SJSA1 (cell line): ENCODE measurements at regions not wholly inside any gene's neighbourhood (a gene's known extent, or its start where the extent isn't known, plus 50 kb on each side); places are given as distances from the start of the nearest gene placed in this dataset.

Source experiments
- DNase-seq, 2 experiments: peaks; one replicate each; pipeline ENCODE4 v3.0.0-alpha.2; 2015 to 2020; ENCODE audit warnings: low spot score in 2 of 2, low read depth in 1 of 2
- H3K27ac ChIP-seq: fragments of 250-450 bp; sonication (Bioruptor Pico); 2 replicates; pipeline ENCODE4 v1.5.1; 2020; ENCODE audit warnings: mild to moderate bottlenecking, moderate library complexity
- H3K27me3 ChIP-seq: fragments of 250-450 bp; sonication (Bioruptor Pico); replicated peaks from 2 replicates; pipeline ENCODE4 v1.5.1; 2020; ENCODE audit warnings: mild to moderate bottlenecking, moderate library complexity
- H3K36me3 ChIP-seq: fragments of 250-450 bp; sonication (Bioruptor Pico); 2 replicates; pipeline ENCODE4 v1.5.1; 2020; ENCODE audit warnings: mild to moderate bottlenecking
- H3K4me1 ChIP-seq: fragments of 250-450 bp; sonication (Bioruptor Pico); replicated peaks from 2 replicates; pipeline ENCODE4 v1.6.1; 2021; ENCODE audit warnings: mild to moderate bottlenecking
- H3K4me3 ChIP-seq: fragments of 250-450 bp; sonication (Bioruptor Pico); 2 replicates; pipeline ENCODE4 v1.5.1; 2020; ENCODE audit warnings: mild to moderate bottlenecking
- H3K9me3 ChIP-seq: fragments of 250-450 bp; sonication (Bioruptor Pico); replicated peaks from 2 replicates; pipeline ENCODE4 v1.5.1; 2020; ENCODE audit warnings: mild to moderate bottlenecking

- Histone ChIP-seq H3K27ac (no peak overlapping the region), H3K36me3 (no peaks in the 10 kb centered on the region), H3K27me3 (no peaks in the 10 kb centered on the region), H3K9me3 (no peaks in the 10 kb centered on the region), H3K4me3 (no peak overlapping the region), H3K4me1 (no peaks in the 10 kb centered on the region)
- DNase-seq, result no peak
Measured at GRCh38 chr16:51049678-51050376, 101.2 kb downstream of the SALL1 start.

GRCh38 chr16:51049276-51049675, 101.8 kb downstream of the SALL1 start:
- H3K36me3 ChIP-seq, result no peaks in the 10 kb centered on the region
- no peak for DNase-seq
- H3K9me3 ChIP-seq, result no peaks in the 10 kb centered on the region
- H3K27me3 ChIP-seq, result no peaks in the 10 kb centered on the region
- no peaks in the 10 kb centered on the region for H3K4me1 ChIP-seq
- H3K27ac ChIP-seq, result no peak overlapping the region
- H3K4me3 ChIP-seq, result no peak overlapping the region

GRCh38 chr16:51048544-51048943, 102.5 kb downstream of the SALL1 start:
- Histone ChIP-seq H3K27ac (no peak overlapping the region), H3K4me3 (no peak overlapping the region), H3K4me1 (no peaks in the 10 kb centered on the region), H3K9me3 (no peaks in the 10 kb centered on the region), H3K27me3 (no peaks in the 10 kb centered on the region), H3K36me3 (no peaks in the 10 kb centered on the region)
- no peak for DNase-seq

- no peak overlapping the region for H3K27ac ChIP-seq
- no peak overlapping the region for H3K4me3 ChIP-seq
- H3K36me3 ChIP-seq, result no peaks in the 10 kb centered on the region
- no peaks in the 10 kb centered on the region for H3K27me3 ChIP-seq
- H3K4me1 ChIP-seq, result no peaks in the 10 kb centered on the region
- no peak for DNase-seq
- H3K9me3 ChIP-seq, result no peaks in the 10 kb centered on the region
Measured at GRCh38 chr16:51045794-51046193, 105.3 kb downstream of the SALL1 start.

- no peak for DNase-seq
- no peak overlapping the region for H3K4me3 ChIP-seq
- H3K27me3 ChIP-seq, result no peaks in the 10 kb centered on the region
- no peaks in the 10 kb centered on the region for H3K4me1 ChIP-seq
- H3K27ac ChIP-seq, result no peak overlapping the region
- H3K36me3 ChIP-seq, result no peaks in the 10 kb centered on the region
- H3K9me3 ChIP-seq, result no peaks in the 10 kb centered on the region
Measured at GRCh38 chr16:51045186-51045585, 105.9 kb downstream of the SALL1 start.

GRCh38 chr16:51041546-51041945, 109.5 kb downstream of the SALL1 start:
- no peaks in the 10 kb centered on the region for H3K27me3 ChIP-seq
- no peak for DNase-seq
- no peak overlapping the region for H3K4me3 ChIP-seq
- no peaks in the 10 kb centered on the region for H3K4me1 ChIP-seq
- H3K9me3 ChIP-seq, result no peaks in the 10 kb centered on the region
- no peaks in the 10 kb centered on the region for H3K36me3 ChIP-seq
- no peak overlapping the region for H3K27ac ChIP-seq

- no peaks in the 10 kb centered on the region for H3K27me3 ChIP-seq
- no peaks in the 10 kb centered on the region for H3K9me3 ChIP-seq
- no peaks in the 10 kb centered on the region for H3K4me1 ChIP-seq
- no peak for DNase-seq
- no peak overlapping the region for H3K4me3 ChIP-seq
- no peaks in the 10 kb centered on the region for H3K36me3 ChIP-seq
- H3K27ac ChIP-seq, result no peak overlapping the region
Measured at GRCh38 chr16:51040637-51041036, 110.4 kb downstream of the SALL1 start.

GRCh38 chr16:51039638-51040331, 111.3 kb downstream of the SALL1 start:
- Histone ChIP-seq H3K36me3 (no peaks in the 10 kb centered on the region), H3K27me3 (no peaks in the 10 kb centered on the region), H3K9me3 (no peaks in the 10 kb centered on the region), H3K27ac (no peak overlapping the region), H3K4me1 (0 out of 2 replicates have a peak, but pooled peaks cover 3% of the 10 kb centered on the region), H3K4me3 (no peak overlapping the region)
- DNase-seq, result no peak

GRCh38 chr16:51035711-51036110, 115.4 kb downstream of the SALL1 start:
- H3K4me1 ChIP-seq, result 0 out of 2 replicates have a peak, but pooled peaks cover 3% of the 10 kb centered on the region
- DNase-seq, result no peak

GRCh38 chr16:51035110-51035498, 116.0 kb downstream of the SALL1 start:
- Histone ChIP-seq H3K4me1 (0 out of 2 replicates have a peak, but pooled peaks cover 3% of the 10 kb centered on the region), H3K9me3 (no peaks in the 10 kb centered on the region), H3K27me3 (no peaks in the 10 kb centered on the region), H3K36me3 (no peaks in the 10 kb centered on the region), H3K4me3 (no peak overlapping the region), H3K27ac (no peak overlapping the region)
- no peak for DNase-seq

More at GRCh38 chr16:51035711-51036110, 115.4 kb downstream of the SALL1 start:
- H3K27ac ChIP-seq, result no peak overlapping the region
- no peak overlapping the region for H3K4me3 ChIP-seq
- no peaks in the 10 kb centered on the region for H3K9me3 ChIP-seq
- no peaks in the 10 kb centered on the region for H3K27me3 ChIP-seq
- H3K36me3 ChIP-seq, result no peaks in the 10 kb centered on the region

GRCh38 chr16:51034481-51035109, 116.5 kb downstream of the SALL1 start:
- no peaks in the 10 kb centered on the region for H3K36me3 ChIP-seq
- no peaks in the 10 kb centered on the region for H3K27me3 ChIP-seq
- H3K4me3 ChIP-seq, result no peak overlapping the region
- 0 out of 2 replicates have a peak, but pooled peaks cover 3% of the 10 kb centered on the region for H3K4me1 ChIP-seq
- H3K9me3 ChIP-seq, result no peaks in the 10 kb centered on the region
- no peak overlapping the region for H3K27ac ChIP-seq
- no peak for DNase-seq

- H3K4me3 ChIP-seq, result no peak overlapping the region
- H3K27me3 ChIP-seq, result no peaks in the 10 kb centered on the region
- H3K9me3 ChIP-seq, result no peaks in the 10 kb centered on the region
- 0 out of 2 replicates have a peak, but pooled peaks cover 3% of the 10 kb centered on the region for H3K4me1 ChIP-seq
- no peak for DNase-seq
- H3K27ac ChIP-seq, result no peak overlapping the region
- H3K36me3 ChIP-seq, result no peaks in the 10 kb centered on the region
Measured at GRCh38 chr16:51031598-51031997, 119.5 kb downstream of the SALL1 start.

GRCh38 chr16:51030516-51030915, 120.6 kb downstream of the SALL1 start:
- Histone ChIP-seq H3K9me3 (no peaks in the 10 kb centered on the region), H3K27me3 (no peaks in the 10 kb centered on the region), H3K4me1 (0 out of 2 replicates have a peak, but pooled peaks cover 3% of the 10 kb centered on the region), H3K4me3 (no peak overlapping the region), H3K27ac (no peak overlapping the region), H3K36me3 (no peaks in the 10 kb centered on the region)
- DNase-seq, result no peak
